ENCODE measurements at regions not wholly inside any gene's neighbourhood (a gene's known extent, or its start where the extent isn't known, plus 50 kb on each side); places are given as distances from the start of the nearest gene placed in this dataset.
"Not testable (repeated sequence)": the region's sequence is repeated elsewhere in the genome, so short reads cannot be mapped to it uniquely, and the experiment has no call there.

DNA sequence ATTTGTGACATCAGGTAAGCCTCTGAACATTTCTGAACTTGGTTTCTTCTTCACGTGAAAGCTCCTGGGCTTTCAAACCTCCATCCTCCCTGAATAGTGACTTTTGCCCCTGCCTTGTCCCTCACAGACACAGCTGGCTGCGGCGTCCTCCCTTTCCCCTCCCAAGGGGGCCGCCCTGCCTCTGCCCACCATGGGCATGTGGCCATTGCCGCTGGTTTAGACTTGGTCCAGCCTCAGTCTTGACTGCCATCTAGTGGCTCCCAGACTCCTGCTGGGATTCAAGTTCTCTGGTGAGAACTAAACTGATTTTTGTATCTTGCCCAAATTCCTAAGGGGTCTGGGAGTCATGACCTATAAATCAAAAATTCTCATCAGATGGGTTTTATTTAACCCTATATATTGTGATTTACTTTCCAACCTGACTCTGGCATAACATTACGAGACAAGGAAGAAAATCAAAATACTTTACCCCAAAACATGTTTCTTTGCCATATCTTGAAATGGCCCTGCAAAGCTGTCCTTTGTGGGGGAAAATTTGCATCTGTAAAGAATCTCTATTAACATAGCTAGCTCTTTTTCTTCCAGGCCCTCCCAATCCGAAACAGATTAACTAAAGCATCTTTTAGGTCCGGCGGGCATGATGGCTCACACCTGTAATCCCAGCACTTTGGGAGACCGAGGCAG lies 73.9 kb upstream of the SEC14L1 start:
- H3K4me1 Mint-ChIP-seq (ENCODE audit: unreplicated experiment); H3K27ac Mint-ChIP-seq; H3K9me3 Mint-ChIP-seq; H3K36me3 Mint-ChIP-seq; DNase-seq (ENCODE audit: extremely low spot score, unreplicated experiment); H3K4me3 Mint-ChIP-seq: not testable (repeated sequence)
- TF ChIP-seq, protein P1, sequence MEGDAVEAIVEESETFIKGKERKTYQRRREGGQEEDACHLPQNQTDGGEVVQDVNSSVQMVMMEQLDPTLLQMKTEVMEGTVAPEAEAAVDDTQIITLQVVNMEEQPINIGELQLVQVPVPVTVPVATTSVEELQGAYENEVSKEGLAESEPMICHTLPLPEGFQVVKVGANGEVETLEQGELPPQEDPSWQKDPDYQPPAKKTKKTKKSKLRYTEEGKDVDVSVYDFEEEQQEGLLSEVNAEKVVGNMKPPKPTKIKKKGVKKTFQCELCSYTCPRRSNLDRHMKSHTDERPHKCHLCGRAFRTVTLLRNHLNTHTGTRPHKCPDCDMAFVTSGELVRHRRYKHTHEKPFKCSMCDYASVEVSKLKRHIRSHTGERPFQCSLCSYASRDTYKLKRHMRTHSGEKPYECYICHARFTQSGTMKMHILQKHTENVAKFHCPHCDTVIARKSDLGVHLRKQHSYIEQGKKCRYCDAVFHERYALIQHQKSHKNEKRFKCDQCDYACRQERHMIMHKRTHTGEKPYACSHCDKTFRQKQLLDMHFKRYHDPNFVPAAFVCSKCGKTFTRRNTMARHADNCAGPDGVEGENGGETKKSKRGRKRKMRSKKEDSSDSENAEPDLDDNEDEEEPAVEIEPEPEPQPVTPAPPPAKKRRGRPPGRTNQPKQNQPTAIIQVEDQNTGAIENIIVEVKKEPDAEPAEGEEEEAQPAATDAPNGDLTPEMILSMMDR (conservative IDR thresholded peaks at IDR 0.05), result peak; percentile 95
- H3K27me3 Mint-ChIP-seq, result peaks cover 31% of the 10 kb centered on the region

DNA sequence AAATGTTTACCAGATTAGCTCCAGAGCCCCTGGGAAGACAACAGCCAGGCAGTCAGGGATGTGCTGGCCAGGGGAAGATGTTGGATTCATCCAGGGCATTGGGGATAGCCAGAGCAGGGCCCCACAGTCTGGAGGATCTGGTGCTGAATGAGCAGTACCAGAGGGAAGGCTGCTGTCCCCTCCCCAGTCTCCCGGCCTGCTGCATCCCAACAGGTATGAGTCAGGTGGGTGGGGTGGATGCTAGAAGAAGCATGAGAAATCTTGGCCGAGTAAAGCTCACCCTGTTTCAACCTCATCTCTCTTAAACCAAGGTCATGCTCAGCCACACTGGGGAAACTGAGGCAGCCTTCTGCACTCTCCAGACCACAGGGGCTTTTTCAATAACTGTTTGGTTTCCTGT lies 71.9 kb upstream of the SEC14L1 start:
- H3K4me3 Mint-ChIP-seq, result no peak overlapping the region
- peaks cover 5% of the 10 kb centered on the region for H3K4me1 Mint-ChIP-seq (ENCODE audit: unreplicated experiment)
- no peak for DNase-seq (ENCODE audit: extremely low spot score, unreplicated experiment)
- H3K9me3 Mint-ChIP-seq, result no peaks in the 10 kb centered on the region
- no peak overlapping the region for H3K27ac Mint-ChIP-seq
- H3K27me3 Mint-ChIP-seq, result peaks cover 50% of the 10 kb centered on the region
- TF ChIP-seq, protein P1 (conservative IDR thresholded peaks at IDR 0.05), result no peak
- no peaks in the 10 kb centered on the region for H3K36me3 Mint-ChIP-seq

DNA sequence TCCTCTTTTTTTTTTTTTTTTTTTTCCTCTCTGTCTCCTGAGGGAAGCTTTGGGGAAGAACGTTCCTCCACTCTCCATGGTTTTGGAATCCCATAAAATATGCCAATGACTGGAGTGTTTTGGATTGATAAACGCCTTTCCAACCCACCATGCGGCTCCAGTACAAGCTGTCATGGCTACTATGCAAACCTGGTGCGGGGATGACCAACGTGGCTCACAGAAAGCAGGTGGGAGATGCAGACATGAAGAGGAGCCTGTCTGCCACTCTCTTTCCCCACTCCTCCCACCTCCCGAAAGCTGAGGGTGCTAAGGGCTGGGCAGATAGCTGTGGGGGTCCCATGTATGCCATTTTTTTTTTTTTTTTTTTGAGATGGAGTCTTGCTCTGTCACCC lies 69.9 kb upstream of the SEC14L1 start:
- no peak overlapping the region for H3K27ac Mint-ChIP-seq
- H3K36me3 Mint-ChIP-seq, result no peaks in the 10 kb centered on the region
- H3K9me3 Mint-ChIP-seq, result no peaks in the 10 kb centered on the region
- H3K27me3 Mint-ChIP-seq, result peaks cover 51% of the 10 kb centered on the region
- TF ChIP-seq, protein P1 (conservative IDR thresholded peaks at IDR 0.05), result no peak
- no peak for DNase-seq (ENCODE audit: extremely low spot score, unreplicated experiment)
- H3K4me1 Mint-ChIP-seq (ENCODE audit: unreplicated experiment), result peaks cover 5% of the 10 kb centered on the region
- no peak overlapping the region for H3K4me3 Mint-ChIP-seq

DNA sequence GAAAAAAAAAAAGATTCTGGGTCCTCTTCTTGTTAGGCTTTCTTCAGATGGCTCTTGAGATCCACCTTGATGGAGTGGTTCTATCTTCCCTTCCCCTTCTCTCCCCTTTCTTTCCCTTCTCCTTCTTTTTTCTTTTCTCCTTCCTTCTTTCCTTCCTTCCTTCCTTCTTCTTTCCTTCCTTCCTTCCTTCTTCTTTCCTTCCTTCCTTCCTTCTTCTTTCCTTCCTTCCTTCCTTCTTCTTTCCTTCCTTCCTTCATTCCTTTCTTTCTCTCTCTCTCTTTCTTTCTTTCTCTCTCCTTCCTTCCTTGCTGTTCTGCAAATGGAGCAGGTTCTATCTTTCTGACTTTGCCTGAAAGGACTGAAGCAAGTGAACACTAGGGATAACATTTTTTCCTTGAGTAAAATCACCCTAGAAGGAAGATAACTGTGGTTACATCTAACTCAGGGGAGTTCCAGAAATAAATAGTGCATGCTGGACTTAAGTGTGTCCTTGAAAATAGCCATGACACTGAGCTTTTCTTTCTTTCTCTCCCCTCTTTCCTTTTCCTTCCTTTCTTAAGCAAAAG lies 68.8 kb upstream of the SEC14L1 start:
- no peak overlapping the region for H3K4me3 Mint-ChIP-seq
- TF ChIP-seq, protein P1 (conservative IDR thresholded peaks at IDR 0.05), result no peak
- DNase-seq (ENCODE audit: extremely low spot score, unreplicated experiment), result no peak
- H3K4me1 Mint-ChIP-seq (ENCODE audit: unreplicated experiment), result peaks cover 11% of the 10 kb centered on the region
- H3K27ac Mint-ChIP-seq, result no peak overlapping the region
- H3K27me3 Mint-ChIP-seq, result peaks cover 52% of the 10 kb centered on the region
- no peaks in the 10 kb centered on the region for H3K36me3 Mint-ChIP-seq
- H3K9me3 Mint-ChIP-seq, result no peaks in the 10 kb centered on the region

GRCh38 chr17:77072670-77073069 lies 68.1 kb upstream of the SEC14L1 start:
- Mint-ChIP-seq H3K27ac (no peak overlapping the region), H3K36me3 (no peaks in the 10 kb centered on the region), H3K4me1 (ENCODE audit: unreplicated experiment) (peaks cover 12% of the 10 kb centered on the region), H3K27me3 (peaks cover 50% of the 10 kb centered on the region), H3K4me3 (no peak overlapping the region), H3K9me3 (no peaks in the 10 kb centered on the region)
- no peak for DNase-seq (ENCODE audit: extremely low spot score, unreplicated experiment)
- TF ChIP-seq, protein P1 (conservative IDR thresholded peaks at IDR 0.05), result no peak

Data from type B pancreatic cell (in vitro differentiated cells).